ENCODE measurements at regions not wholly inside any gene's neighbourhood (a gene's known extent, or its start where the extent isn't known, plus 50 kb on each side); places are given as distances from the start of the nearest gene placed in this dataset.

DNA sequence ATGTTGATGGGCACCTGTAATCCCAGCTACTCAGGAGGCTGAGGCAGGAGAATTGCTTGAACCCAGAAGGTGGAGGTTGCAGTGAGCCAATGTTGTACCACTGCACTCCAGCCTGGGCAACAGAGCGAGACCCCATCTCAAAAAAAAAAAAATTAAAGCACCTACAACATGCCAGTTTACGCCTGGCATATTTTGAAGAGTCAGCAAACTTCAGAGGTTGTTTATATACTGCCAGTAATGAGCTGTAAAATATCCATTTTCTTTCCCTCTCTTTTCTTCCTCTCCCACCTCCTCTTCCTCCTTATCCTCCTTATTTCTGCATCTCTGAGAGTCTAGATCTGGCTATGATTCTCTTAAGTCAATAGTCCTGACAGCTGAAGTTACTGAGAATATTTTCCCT lies 556.5 kb upstream of the LARGE1 start:
- Histone ChIP-seq H3K4me3 (no peak overlapping the region), H3K27ac (no peak overlapping the region)
- DNase-seq (ENCODE audit: low spot score), result no peak
- TF ChIP-seq, protein P1, sequence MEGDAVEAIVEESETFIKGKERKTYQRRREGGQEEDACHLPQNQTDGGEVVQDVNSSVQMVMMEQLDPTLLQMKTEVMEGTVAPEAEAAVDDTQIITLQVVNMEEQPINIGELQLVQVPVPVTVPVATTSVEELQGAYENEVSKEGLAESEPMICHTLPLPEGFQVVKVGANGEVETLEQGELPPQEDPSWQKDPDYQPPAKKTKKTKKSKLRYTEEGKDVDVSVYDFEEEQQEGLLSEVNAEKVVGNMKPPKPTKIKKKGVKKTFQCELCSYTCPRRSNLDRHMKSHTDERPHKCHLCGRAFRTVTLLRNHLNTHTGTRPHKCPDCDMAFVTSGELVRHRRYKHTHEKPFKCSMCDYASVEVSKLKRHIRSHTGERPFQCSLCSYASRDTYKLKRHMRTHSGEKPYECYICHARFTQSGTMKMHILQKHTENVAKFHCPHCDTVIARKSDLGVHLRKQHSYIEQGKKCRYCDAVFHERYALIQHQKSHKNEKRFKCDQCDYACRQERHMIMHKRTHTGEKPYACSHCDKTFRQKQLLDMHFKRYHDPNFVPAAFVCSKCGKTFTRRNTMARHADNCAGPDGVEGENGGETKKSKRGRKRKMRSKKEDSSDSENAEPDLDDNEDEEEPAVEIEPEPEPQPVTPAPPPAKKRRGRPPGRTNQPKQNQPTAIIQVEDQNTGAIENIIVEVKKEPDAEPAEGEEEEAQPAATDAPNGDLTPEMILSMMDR (IDR thresholded peaks at IDR 0.05), result no peak

DNA sequence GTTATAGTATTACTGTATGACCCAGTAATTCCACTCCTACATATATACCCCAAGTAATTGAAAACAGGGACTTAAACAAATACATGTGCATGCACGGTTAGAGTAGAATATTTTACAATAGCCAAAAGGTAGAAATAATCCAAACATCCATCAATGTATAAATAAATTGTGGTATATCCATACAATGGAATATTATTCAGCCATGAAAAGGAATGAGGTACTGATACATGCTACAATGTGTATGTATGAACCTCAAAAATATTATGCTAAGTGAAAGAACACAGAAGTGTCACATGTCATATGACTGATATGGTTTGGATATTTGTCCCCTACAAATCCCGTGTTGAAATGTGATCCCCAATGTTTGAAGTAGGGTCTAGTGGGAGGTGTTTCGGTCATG lies 560.8 kb upstream of the LARGE1 start:
- TF ChIP-seq, protein P1 (IDR thresholded peaks at IDR 0.05), result no peak

DNA sequence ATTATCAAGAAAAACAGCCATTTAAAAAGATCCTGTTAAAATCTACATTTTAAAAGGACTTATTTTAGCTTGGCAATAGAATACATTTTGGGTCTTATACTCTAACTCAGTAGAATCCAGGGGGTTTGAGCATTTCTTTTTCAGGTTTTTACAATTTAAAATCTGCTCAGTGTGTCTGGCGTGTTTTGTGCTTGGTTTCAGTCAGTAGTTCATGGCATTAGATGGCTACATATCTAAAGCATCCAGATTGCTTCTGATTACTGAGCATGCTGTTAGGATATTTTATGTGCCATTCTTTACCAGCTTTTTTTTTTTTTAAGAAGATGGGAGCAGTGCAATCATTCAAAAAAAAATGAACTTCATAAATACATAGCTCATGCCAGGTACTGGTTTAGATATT lies 566.1 kb upstream of the LARGE1 start:
- Histone ChIP-seq H3K4me3 (no peak overlapping the region), H3K27ac (no peak overlapping the region)
- TF ChIP-seq, protein P1 (IDR thresholded peaks at IDR 0.05), result no peak
- DNase-seq (ENCODE audit: low spot score), result no peak

More for the DNA sequence above, 560.8 kb upstream of the LARGE1 start:
- H3K27ac ChIP-seq, result no peak overlapping the region
- H3K4me3 ChIP-seq, result no peak overlapping the region
- DNase-seq (ENCODE audit: low spot score), result no peak

DNA sequence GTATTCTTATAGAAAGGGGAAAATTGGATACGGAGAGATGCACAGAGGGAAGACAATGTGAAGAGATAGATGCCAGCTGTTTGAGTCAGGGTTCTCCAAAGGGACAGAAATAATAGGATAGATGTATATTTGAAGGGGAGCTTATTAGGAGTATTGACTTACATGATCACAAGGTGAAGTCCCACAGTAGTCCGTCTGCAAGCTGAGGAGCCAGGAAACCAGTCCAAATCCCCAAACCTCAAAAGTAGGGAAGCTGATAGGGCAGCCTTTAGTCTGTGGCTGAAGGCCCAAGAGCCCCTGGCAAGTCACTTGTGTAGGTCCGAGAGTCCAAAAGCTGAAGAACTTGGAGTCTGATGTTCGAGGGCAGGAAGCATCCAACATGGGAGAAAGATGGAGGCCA lies 569.6 kb upstream of the LARGE1 start:
- Histone ChIP-seq H3K4me3 (no peak overlapping the region), H3K27ac (no peak overlapping the region)
- TF ChIP-seq, protein P1 (IDR thresholded peaks at IDR 0.05), result no peak
- DNase-seq (ENCODE audit: low spot score), result no peak

DNA sequence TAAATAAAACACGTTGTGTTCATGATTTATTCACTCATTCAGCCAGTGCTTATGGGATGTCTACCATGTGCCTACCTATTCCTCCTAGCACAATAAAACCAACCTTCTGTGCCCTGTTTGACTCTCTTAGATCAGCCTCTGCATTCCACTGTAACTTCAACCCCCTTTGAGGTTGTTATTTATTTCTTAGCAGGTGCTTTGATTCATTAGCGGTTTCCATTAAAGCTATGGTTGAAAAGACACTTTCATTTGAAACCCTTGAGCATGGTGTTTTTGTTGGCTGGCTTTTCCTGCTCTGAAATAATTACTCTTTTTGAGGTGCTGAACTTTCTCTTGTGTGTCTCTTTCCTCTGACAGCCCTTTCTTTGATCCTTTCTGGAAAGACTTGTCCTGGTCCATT lies 570.6 kb upstream of the LARGE1 start:
- no peak for DNase-seq (ENCODE audit: low spot score)
- TF ChIP-seq, protein P1 (IDR thresholded peaks at IDR 0.05), result no peak
- H3K4me3 ChIP-seq, result no peak overlapping the region
- no peak overlapping the region for H3K27ac ChIP-seq

DNA sequence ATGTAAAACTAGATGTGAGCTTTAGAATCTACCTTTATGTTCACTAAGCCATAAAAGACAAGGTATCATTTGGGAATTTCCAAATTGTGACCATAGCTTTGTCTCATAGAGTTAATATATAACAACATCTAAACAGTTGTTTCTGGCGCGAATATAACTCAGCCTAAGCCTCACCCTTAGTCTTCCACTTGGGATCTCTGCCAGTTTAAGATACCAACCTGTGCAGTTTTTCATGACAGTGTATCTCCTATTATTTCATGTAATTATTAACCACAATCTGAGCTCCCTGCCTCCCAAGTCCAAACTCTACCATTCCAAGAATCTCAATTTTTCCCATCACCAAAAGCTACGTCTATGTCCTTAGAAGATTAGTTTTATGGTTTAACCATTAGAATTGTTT lies 572.5 kb upstream of the ISX start:
- Histone ChIP-seq H3K27ac (no peak overlapping the region), H3K4me3 (no peak overlapping the region)
- TF ChIP-seq, protein P1 (IDR thresholded peaks at IDR 0.05), result no peak
- DNase-seq (ENCODE audit: low spot score), result no peak

DNA sequence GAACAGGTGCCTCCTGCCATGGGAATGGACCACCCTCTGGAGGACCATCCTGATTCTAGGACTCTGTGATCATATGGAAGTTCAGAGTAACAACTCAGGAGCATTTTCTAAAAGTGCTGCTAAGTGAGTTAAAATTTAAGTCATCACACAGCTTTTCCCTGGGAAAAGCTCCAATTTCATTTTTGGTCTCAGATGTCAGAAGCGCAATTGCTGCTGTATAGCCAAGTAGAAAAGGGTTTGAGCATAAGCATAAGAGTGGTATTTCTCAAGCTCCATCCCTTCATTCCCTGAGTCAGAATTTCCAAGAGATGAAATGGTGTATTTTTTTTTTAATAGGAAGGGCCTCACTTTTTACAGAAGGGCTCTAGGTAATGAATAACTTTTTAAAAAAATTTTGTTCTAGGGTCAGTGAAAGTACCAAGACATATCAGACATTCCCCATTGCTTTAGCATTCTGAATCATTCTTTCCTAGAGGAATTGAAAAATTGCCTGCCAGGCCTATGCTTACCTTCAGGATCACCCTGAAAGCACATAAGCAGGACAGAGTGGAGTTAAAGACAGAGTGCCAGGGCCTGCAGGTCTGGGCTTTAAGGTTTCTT lies 564.5 kb upstream of the ISX start:
- H3K4me3 ChIP-seq, result no peak overlapping the region
- TF ChIP-seq, protein P1 (IDR thresholded peaks at IDR 0.05), result no peak
- DNase-seq (ENCODE audit: low spot score), result no peak
- H3K27ac ChIP-seq, result no peak overlapping the region
